HCT116 (cell line): ENCODE measurements at regions not wholly inside any gene's neighbourhood (a gene's known extent, or its start where the extent isn't known, plus 50 kb on each side); places are given as distances from the start of the nearest gene placed in this dataset.

Experiments used
- CTCF ChIP-seq, 3 experiments: fragments of 200-600 bp in 1 of 3; sonication (generic) in 1 of 3; IDR thresholded peaks in 2 of 3; conservative IDR thresholded peaks in 1 of 3; 2 replicates each; pipeline ENCODE4 v1.5.1; 2012 to 2017; ENCODE audit warnings: low read depth in 2 of 3, low read length in 2 of 3, antibody characterized with exemption in 1 of 3, borderline replicate concordance in 1 of 3, control low read depth in 1 of 3, mild to moderate bottlenecking in 1 of 3, mixed read lengths in 1 of 3, mixed run types in 1 of 3, moderate library complexity in 1 of 3; ENCODE audit not compliant: insufficient read depth in 1 of 3
- EZH2 ChIP-seq: fragments of 200-600 bp; sonication (generic); IDR thresholded peaks from 2 replicates; pipeline ENCODE4 v1.6.1; 2017; ENCODE audit warnings: antibody characterized with exemption, mixed run types
- POLR2AphosphoS5 ChIP-seq: IDR thresholded peaks from 2 replicates; pipeline ENCODE4 v1.6.1; 2011; ENCODE audit warnings: mild to moderate bottlenecking, low read depth, low read length, moderate library complexity

GRCh38 chr9:99466104-99466503 lies 244.0 kb downstream of the SEC61B start:
- TF ChIP-seq CTCF (IDR thresholded peaks at IDR 0.05 in 2 of 3, conservative IDR thresholded peaks at IDR 0.05 in 1 of 3; ENCODE audit: borderline replicate concordance in 1 of 3, insufficient read depth in 1 of 3, low read depth in 2 of 3, low read length in 2 of 3) (no peak), POLR2AphosphoS5 (no peak), EZH2 (no peak)
